ENCODE measurements at regions not wholly inside any gene's neighbourhood (a gene's known extent, or its start where the extent isn't known, plus 50 kb on each side); places are given as distances from the start of the nearest gene placed in this dataset.

DNA sequence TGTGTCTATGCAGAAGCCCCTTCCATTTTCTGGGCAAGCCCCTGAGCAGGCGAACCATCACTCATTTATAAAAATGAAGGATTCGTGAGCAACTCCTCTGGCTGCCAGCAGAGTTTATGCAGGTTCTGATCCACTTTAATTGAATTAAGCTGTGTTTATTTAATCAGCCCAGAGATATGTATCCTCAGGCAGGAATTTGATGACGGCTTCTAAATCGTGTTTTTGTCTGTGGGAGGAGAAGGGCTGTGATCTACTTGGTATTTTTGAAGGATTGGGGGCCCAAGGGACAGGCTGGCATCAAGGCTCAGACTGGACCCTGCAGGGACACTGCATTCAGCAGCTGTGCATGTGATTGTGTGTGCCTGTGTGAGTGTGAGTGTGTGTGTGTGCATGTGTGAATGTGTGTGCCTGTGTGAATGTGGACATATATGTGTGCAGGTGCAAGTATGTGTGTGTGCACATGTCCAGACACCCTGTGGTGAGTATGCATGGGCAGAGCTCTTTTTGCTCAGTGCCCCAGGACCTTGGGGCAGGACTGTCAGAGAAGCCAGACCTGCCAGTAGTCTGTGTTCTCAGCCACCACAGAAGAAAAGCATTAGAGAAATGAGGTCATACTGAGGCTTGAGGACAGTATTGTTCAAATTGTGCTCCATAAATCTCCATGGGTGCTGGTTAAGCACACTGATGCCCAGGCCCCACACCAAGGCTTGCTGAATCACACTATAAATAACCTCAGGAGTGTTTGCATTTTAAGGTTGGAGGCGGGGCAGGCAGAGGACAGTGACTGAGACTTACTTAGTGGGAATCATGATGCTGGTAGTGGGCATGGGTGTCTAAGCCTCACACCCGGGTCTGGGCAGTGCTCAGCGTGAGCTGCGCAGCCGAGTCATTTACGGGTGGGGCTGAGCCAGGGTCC is 164.0 kb downstream of the CARTPT start (continued):
- TF ChIP-seq, protein P1, sequence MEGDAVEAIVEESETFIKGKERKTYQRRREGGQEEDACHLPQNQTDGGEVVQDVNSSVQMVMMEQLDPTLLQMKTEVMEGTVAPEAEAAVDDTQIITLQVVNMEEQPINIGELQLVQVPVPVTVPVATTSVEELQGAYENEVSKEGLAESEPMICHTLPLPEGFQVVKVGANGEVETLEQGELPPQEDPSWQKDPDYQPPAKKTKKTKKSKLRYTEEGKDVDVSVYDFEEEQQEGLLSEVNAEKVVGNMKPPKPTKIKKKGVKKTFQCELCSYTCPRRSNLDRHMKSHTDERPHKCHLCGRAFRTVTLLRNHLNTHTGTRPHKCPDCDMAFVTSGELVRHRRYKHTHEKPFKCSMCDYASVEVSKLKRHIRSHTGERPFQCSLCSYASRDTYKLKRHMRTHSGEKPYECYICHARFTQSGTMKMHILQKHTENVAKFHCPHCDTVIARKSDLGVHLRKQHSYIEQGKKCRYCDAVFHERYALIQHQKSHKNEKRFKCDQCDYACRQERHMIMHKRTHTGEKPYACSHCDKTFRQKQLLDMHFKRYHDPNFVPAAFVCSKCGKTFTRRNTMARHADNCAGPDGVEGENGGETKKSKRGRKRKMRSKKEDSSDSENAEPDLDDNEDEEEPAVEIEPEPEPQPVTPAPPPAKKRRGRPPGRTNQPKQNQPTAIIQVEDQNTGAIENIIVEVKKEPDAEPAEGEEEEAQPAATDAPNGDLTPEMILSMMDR (IDR thresholded peaks at IDR 0.05; ENCODE audit: low read depth, low read length, missing input control) = no peak
- TF ChIP-seq EGR1 (IDR thresholded peaks at IDR 0.05; ENCODE audit: low read depth in 2 of 2) = no peak
- TF ChIP-seq HNF4G (IDR thresholded peaks at IDR 0.05) = no peak
- TF ChIP-seq RXRA (IDR thresholded peaks at IDR 0.05) = no peak

DNA sequence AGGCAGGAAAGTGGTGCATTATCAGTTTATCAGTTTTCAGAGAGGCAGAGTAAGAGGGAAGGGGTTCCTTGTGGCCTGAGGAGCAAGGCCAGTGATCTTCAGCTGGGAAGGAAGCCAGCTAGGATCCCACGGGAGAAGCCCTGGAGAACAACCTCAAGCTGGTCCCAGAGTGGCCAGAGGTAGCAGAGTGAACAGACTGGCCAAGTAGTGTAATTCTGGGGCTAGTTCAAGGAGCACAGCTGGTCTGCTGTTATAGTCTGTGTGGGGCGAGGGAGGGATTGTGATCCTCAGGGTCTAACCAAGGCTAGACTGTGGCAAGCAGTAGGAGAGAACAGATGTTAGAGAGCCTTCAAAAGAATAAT is 164.6 kb downstream of the CARTPT start:
- H3K36me3 ChIP-seq (ENCODE audit: control insufficient read depth in 4 of 4, insufficient read depth in 3 of 4, low read depth in 1 of 4, low read length in 3 of 4) = no peaks in the 10 kb centered on the region
- no peak overlapping the region for H3K9ac ChIP-seq (ENCODE audit: low read depth in 1 of 2, low read length in 2 of 2)
- peaks cover 0 to 3% (median 0%) of the 10 kb centered on the region in 4 donors for H3K27me3 ChIP-seq (ENCODE audit: control insufficient read depth in 4 of 4, insufficient read depth in 4 of 4, low read length in 3 of 4)
- H3K9me3 ChIP-seq (ENCODE audit: control insufficient read depth in 4 of 4, low read length in 3 of 4) = no peaks in the 10 kb centered on the region
- 87% methylated on average over 2 of the region's 2 CpGs for WGBS
- no peaks in the 10 kb centered on the region for H3K4me1 ChIP-seq (ENCODE audit: control insufficient read depth in 4 of 4, insufficient read depth in 4 of 4, low read length in 3 of 4)
- H3K4me3 ChIP-seq (ENCODE audit: low read depth in 1 of 3, low read length in 3 of 3) = no peak overlapping the region
- no peak for DNase-seq (ENCODE audit: low spot score)
- H3K27ac ChIP-seq (ENCODE audit: low read depth in 1 of 2, low read length in 2 of 2) = no peak overlapping the region
- TF ChIP-seq, protein P1 (IDR thresholded peaks at IDR 0.05; ENCODE audit: low read depth, low read length, missing input control) = no peak
- TF ChIP-seq GABPA (IDR thresholded peaks at IDR 0.05 in 1 of 2, conservative IDR thresholded peaks at IDR 0.05 in 1 of 2) (no peak), NR2F2 (IDR thresholded peaks at IDR 0.05) (no peak), RXRA (IDR thresholded peaks at IDR 0.05) (no peak)

DNA sequence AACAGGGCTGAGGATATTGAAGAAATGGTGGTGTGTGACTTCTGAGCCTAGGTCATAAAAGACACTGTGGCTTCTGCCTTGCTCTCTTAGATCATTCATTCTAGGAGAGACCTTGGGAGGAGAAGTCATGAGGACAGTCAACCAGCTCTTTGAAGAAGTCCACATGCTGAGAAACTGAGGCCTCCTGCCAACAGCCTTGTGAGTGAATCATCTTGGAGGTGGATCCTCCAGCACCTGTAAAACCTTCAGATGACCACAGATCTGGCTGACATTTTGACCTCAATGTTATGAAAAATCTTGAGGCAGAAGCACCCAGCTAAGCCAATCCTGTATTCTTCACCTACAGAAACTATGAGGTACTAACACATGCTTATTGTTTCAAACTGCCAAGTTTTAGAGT is 165.9 kb downstream of the CARTPT start:
- Histone ChIP-seq H3K27ac (ENCODE audit: low read depth in 1 of 2, low read length in 2 of 2) (no peak overlapping the region), H3K4me1 (ENCODE audit: control insufficient read depth in 4 of 4, insufficient read depth in 4 of 4, low read length in 3 of 4) (no peaks in the 10 kb centered on the region), H3K9ac (ENCODE audit: low read depth in 1 of 2, low read length in 2 of 2) (no peak overlapping the region), H3K4me3 (ENCODE audit: low read depth in 1 of 3, low read length in 3 of 3) (no peak overlapping the region), H3K9me3 (ENCODE audit: control insufficient read depth in 4 of 4, low read length in 3 of 4) (no peaks in the 10 kb centered on the region), H3K36me3 (ENCODE audit: control insufficient read depth in 4 of 4, insufficient read depth in 3 of 4, low read depth in 1 of 4, low read length in 3 of 4) (no peaks in the 10 kb centered on the region), H3K27me3 (ENCODE audit: control insufficient read depth in 4 of 4, insufficient read depth in 4 of 4, low read length in 3 of 4) (peaks cover 0 to 3% (median 0%) of the 10 kb centered on the region in 4 donors)
- no peak for DNase-seq (ENCODE audit: low spot score)
- TF ChIP-seq HNF4G (IDR thresholded peaks at IDR 0.05) = no peak
- no peak for TF ChIP-seq YY1 (IDR thresholded peaks at IDR 0.05)
- no peak for TF ChIP-seq GABPA (IDR thresholded peaks at IDR 0.05 in 1 of 2, conservative IDR thresholded peaks at IDR 0.05 in 1 of 2)
- TF ChIP-seq EGR1 (IDR thresholded peaks at IDR 0.05; ENCODE audit: low read depth in 2 of 2) = no peak
- TF ChIP-seq SP1 (IDR thresholded peaks at IDR 0.05) = no peak
- no peak for TF ChIP-seq RXRA (IDR thresholded peaks at IDR 0.05)
- no peak for TF ChIP-seq RAD21 (IDR thresholded peaks at IDR 0.05)
- TF ChIP-seq FOXA1 (IDR thresholded peaks at IDR 0.05) = no peak
- TF ChIP-seq, protein P2, sequence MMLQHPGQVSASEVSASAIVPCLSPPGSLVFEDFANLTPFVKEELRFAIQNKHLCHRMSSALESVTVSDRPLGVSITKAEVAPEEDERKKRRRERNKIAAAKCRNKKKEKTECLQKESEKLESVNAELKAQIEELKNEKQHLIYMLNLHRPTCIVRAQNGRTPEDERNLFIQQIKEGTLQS (IDR thresholded peaks at IDR 0.05) = no peak
- TF ChIP-seq JUND (IDR thresholded peaks at IDR 0.05) = no peak
- TF ChIP-seq, protein P3, sequence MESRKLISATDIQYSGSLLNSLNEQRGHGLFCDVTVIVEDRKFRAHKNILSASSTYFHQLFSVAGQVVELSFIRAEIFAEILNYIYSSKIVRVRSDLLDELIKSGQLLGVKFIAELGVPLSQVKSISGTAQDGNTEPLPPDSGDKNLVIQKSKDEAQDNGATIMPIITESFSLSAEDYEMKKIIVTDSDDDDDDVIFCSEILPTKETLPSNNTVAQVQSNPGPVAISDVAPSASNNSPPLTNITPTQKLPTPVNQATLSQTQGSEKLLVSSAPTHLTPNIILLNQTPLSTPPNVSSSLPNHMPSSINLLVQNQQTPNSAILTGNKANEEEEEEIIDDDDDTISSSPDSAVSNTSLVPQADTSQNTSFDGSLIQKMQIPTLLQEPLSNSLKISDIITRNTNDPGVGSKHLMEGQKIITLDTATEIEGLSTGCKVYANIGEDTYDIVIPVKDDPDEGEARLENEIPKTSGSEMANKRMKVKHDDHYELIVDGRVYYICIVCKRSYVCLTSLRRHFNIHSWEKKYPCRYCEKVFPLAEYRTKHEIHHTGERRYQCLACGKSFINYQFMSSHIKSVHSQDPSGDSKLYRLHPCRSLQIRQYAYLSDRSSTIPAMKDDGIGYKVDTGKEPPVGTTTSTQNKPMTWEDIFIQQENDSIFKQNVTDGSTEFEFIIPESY (IDR thresholded peaks at IDR 0.05) = no peak
- TF ChIP-seq, protein P1 (IDR thresholded peaks at IDR 0.05; ENCODE audit: low read depth, low read length, missing input control) = no peak
- TF ChIP-seq, protein P4, sequence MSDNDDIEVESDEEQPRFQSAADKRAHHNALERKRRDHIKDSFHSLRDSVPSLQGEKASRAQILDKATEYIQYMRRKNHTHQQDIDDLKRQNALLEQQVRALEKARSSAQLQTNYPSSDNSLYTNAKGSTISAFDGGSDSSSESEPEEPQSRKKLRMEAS (IDR thresholded peaks at IDR 0.05) = no peak
- TF ChIP-seq NR2F2 (IDR thresholded peaks at IDR 0.05) = no peak
- TF ChIP-seq, protein P5, sequence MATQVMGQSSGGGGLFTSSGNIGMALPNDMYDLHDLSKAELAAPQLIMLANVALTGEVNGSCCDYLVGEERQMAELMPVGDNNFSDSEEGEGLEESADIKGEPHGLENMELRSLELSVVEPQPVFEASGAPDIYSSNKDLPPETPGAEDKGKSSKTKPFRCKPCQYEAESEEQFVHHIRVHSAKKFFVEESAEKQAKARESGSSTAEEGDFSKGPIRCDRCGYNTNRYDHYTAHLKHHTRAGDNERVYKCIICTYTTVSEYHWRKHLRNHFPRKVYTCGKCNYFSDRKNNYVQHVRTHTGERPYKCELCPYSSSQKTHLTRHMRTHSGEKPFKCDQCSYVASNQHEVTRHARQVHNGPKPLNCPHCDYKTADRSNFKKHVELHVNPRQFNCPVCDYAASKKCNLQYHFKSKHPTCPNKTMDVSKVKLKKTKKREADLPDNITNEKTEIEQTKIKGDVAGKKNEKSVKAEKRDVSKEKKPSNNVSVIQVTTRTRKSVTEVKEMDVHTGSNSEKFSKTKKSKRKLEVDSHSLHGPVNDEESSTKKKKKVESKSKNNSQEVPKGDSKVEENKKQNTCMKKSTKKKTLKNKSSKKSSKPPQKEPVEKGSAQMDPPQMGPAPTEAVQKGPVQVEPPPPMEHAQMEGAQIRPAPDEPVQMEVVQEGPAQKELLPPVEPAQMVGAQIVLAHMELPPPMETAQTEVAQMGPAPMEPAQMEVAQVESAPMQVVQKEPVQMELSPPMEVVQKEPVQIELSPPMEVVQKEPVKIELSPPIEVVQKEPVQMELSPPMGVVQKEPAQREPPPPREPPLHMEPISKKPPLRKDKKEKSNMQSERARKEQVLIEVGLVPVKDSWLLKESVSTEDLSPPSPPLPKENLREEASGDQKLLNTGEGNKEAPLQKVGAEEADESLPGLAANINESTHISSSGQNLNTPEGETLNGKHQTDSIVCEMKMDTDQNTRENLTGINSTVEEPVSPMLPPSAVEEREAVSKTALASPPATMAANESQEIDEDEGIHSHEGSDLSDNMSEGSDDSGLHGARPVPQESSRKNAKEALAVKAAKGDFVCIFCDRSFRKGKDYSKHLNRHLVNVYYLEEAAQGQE (IDR thresholded peaks at IDR 0.05) = no peak
